ENCODE measurements at regions not wholly inside any gene's neighbourhood (a gene's known extent, or its start where the extent isn't known, plus 50 kb on each side); places are given as distances from the start of the nearest gene placed in this dataset.

GRCh38 chr2:172229125-172229524 is 126.4 kb upstream of the DLX2 start:
- in situ Hi-C loops (cut with HindIII; ENCODE audit: low sequenced_read_pairs) = no loop called here

DNA sequence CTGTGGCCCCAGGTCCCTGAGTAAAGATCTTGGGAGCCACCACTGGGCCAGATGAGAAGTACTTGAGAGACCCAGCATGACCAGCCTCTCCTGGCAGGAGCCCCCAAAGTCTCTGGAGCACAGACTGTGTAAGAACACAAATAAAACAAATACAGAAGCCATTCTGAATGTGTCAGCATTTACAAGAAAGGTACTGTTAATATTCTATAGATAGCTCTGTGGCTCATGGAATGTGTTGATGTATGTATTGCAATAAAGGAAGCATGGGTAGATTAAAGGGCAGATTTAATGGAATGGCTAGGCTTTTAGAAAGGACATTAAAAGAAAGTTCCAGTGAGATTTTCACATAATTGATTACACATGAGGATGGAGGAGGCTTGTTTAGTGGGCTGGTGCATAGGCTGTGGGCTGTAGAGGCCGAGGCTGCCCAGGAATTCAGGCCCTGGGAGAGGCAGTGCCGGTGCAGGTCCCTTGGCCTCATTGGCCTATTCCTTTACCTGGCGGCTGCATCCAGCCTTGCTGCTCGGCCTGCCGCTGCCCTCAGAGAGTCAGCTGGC is 127.7 kb upstream of the DLX2 start:
- in situ Hi-C loops (cut with HindIII; ENCODE audit: low sequenced_read_pairs) = no loop called here

- in situ Hi-C loops (cut with HindIII; ENCODE audit: low sequenced_read_pairs) = no loop called here
Observed at GRCh38 chr2:172230889-172231401, 128.2 kb upstream of the DLX2 start.

DNA sequence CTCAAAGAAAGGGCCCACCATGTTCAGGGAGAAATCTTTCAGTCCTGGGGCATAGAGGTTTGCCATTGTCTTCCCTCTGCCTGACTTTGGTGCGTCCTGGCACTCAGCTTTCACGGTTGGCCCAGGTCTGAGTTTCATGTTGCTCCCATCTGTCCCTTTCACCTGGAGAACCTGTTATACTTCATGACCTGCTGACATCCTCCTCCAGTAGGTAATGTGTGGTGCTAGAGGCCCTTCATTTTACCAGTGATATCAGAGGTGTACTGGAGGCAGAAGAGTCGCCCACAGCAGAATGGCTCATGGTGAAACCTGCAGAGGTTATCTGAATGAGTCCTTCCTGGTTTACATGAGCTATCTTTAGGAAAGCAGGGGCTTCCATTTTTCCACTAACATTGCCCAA is 128.8 kb upstream of the DLX2 start:
- in situ Hi-C loops (cut with HindIII; ENCODE audit: low sequenced_read_pairs) = no loop called here

- in situ Hi-C loops (cut with HindIII; ENCODE audit: low sequenced_read_pairs) = no loop called here
Observed at GRCh38 chr2:172232708-172233396, 130.2 kb upstream of the DLX2 start.

DNA sequence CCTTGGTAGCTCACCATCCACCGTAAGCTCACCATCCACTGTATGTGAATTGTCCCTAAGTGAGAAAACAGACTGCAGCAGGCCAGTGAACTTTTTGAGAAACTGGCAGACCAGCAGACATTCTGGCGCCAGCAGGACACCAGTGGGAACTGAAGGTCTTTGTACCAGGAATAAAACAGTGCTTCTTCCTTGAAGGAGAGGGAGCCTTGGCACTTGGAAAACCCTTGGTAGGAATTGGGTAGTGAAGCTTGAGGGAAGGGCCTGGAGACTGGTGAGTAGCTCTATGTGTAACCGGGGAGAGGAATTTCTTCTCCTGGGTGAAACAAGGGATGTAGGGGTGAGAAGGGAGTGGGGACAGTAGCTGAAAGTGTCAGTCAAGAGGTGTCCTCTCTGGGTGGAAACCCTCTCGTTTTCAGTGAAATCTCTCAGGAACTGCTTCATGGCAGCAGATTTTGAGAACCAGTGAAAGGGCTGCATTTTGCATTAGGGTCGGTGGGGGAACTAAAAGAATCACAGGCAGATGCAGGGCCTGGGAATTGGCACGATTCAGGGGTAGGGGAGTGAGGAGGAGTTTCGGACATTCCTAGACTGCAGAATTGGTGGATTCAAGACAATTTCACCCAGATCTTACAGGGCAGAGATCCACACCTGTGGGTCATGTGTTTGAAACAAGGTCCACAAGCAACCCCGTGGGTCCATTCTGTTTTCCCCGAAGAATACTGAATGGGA is 131.5 kb upstream of the DLX2 start:
- in situ Hi-C loops (cut with HindIII; ENCODE audit: low sequenced_read_pairs) = no loop called here

DNA sequence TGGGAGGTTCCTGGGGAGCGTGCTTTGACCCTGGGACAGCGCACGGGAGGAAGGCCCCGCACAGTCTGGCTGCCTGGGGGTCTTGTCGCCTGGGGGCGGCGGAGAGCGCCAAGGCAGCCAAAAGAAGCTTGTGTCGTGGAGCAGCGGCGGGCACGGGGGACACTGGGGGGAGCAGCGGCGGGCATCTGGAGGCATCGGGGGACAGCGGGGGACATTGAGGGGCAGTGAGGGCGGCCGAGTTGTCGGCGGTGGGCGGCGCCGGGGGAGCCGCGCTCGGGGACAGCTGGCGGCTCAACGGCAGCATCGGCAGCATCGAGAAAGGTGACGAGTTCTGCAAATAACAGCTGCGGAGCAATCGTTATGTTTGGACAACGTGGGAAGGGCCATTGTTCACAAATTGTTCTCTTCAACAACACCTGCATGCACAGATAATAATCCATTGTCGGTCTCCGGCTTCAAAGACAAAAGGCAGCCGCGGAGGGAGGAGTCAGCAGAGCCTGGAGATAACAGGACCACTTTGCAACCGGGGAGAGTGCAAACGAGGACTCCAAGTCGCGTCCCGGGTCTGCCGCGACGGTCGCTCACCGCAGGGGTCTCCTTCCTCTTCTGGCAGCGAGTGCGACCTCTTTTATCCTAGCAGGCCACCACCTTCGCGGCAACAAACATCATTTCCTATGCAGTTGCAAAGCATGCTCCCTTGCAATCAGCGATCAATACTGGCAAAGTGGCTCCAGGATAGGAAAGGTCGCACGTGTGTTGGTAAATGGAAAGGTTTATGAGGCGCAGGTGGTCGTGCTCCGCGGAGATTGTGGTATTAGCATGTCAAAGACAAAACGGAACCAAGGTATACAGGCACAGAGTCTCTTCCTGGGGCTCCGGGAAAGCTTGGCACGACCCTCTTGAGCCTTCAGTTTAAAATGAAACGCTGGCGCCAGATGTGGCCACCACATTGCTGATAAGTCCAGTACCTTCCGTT is 132.3 kb upstream of the DLX2 start:
- in situ Hi-C loops (cut with HindIII; ENCODE audit: low sequenced_read_pairs) = no loop called here

DNA sequence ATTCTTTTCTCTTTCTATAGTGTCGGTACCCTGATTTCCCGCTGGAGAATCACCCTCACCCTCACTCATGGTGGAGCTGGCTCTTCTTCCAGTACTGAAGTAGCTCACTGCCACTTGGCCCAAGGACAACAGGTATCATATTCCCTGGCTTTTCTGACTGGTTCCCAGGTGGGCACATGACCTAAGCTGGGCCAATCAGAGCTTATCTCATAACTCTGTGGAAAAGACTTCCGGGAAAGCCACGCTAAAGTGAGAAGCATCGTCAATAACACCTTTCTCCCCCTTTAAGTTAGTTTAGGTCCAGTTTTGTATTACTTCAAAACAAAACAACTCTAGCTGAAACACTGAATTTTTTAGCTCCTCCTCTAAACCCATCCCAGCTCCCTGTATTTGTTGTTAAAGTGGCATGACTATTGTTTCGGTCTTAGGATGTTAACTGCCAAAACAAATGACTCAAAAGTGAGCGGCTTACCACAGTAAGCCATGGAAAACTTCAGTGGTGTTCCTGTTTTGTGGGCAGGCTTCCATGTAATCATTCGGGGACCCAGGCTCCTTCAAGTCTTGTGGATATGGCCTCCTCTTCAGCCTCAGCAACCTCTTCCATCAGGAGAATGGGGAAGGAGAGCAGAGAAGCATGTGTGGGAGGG is 137.4 kb upstream of the DLX2 start:
- in situ Hi-C loops (cut with HindIII; ENCODE audit: low sequenced_read_pairs) = no loop called here

DNA sequence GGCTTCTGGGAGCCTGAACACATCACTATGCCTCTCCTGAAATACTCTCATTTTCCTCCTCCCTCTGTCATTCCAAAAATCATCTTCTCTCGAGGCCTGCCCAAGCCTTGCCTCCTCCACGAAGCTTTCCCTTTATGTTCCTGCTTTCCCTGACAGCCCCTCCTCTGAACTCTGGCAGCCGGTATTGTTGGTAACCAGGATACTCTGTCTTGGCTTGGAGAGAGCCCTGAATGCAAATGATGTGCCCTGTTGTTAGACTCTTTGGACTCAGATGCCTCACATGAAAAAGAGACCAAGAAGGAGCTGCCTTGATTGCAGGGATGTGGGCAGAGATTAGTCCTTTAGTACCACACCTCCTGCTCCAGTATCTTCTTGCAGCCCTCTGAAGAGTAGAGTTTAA is 138.5 kb upstream of the DLX2 start:
- in situ Hi-C loops (cut with HindIII; ENCODE audit: low sequenced_read_pairs) = no loop called here

GRCh38 chr2:172242471-172242870 is 139.8 kb upstream of the DLX2 start:
- in situ Hi-C loops (cut with HindIII; ENCODE audit: low sequenced_read_pairs) = no loop called here

GRCh38 chr2:172242961-172243360 is 140.3 kb upstream of the DLX2 start:
- in situ Hi-C loops (cut with HindIII; ENCODE audit: low sequenced_read_pairs) = no loop called here

GRCh38 chr2:172244419-172245130 is 141.9 kb upstream of the DLX2 start:
- in situ Hi-C loops (cut with HindIII; ENCODE audit: low sequenced_read_pairs) = no loop called here

DNA sequence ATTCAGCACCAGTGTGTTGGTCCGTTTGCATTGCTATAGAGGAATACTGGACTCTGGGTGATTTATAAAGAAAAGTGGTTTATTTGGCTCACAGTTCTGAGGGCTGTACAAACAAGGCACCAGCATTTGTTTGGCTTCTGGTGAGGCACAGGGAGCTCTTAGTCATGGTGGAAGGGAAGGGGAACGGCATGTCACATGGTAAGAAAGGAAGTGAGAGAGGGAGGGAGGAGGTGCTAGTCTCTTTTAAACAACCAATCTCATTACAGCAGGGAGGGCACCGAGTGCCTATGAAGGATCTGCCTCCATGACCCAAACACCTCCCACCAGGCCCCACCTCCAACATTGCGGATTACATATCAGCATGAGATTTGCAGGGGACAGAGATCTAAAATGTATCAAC is 143.9 kb upstream of the DLX2 start:
- in situ Hi-C loops (cut with HindIII; ENCODE audit: low sequenced_read_pairs) = no loop called here

- in situ Hi-C loops (cut with HindIII; ENCODE audit: low sequenced_read_pairs) = no loop called here
Observed at GRCh38 chr2:172247203-172247602, 144.5 kb upstream of the DLX2 start.

GRCh38 chr2:172248381-172248780 is 145.7 kb upstream of the DLX2 start:
- in situ Hi-C loops (cut with HindIII; ENCODE audit: low sequenced_read_pairs) = no loop called here

DNA sequence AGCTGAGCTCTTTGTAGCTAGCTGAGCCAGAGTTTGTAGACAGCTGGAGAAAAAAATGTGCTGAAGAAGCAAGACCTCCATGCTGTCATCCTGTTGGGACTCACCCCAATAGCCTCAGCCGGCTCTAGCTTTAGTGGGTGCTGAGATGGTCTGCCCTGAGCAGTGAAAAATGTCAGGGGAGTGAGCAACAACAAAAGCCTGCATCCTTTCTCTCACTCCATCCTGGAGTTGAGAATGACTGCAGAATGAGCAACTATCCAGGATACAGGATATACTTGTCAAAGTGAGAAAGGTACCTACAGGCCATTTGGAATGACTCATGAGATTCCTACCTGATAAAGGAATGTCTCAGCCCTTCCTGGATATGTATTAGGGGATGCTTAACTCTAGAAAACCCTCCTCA is 146.1 kb upstream of the DLX2 start:
- in situ Hi-C loops (cut with HindIII; ENCODE audit: low sequenced_read_pairs) = no loop called here

GRCh38 chr2:172249334-172249733 is 146.6 kb upstream of the DLX2 start:
- in situ Hi-C loops (cut with HindIII; ENCODE audit: low sequenced_read_pairs) = no loop called here

- in situ Hi-C loops (cut with HindIII; ENCODE audit: low sequenced_read_pairs) = no loop called here
Observed at GRCh38 chr2:172249986-172250385, 147.3 kb upstream of the DLX2 start.

DNA sequence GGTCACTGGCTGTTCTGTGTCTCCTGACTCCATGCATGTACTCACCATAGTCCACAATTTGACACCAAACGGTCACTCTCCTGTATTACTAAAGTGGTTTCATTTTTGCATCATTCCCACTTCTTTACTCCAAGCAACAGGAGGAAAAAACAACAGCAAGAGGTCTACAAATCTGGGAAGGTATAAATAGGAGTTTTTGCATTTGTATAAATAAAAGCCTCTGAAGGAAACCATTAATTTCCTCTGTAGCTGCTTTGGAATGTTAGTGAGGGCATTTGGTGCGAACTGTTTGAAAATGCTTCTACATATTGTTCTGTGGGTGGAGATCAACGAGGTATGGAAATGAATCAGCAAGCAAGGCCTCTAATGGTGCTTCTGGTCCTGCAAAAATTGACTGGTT is 148.5 kb upstream of the DLX2 start:
- in situ Hi-C loops (cut with HindIII; ENCODE audit: low sequenced_read_pairs) = no loop called here

DNA sequence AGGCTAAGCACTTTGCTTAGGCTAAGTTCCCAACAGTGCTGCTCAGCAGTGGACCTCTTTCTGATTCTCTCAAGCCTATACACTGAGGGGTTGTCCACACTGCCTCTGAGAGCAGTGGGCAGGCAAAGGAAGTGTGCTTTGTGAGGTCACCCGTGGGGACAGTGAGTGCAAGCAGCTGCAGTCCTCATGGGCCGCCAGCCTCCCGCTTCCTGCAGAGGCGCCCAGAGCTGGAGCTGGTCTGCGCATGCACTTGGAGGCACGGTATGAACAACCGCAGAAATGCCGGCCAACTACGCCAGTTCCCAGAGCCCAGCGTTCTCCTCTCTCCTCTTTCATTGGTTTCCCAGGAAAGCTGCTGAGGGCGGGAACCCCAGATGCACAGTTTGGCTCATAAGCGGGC is 149.5 kb upstream of the DLX2 start:
- in situ Hi-C loops (cut with HindIII; ENCODE audit: low sequenced_read_pairs) = no loop called here

Data from endothelial cell of hepatic sinusoid (primary cell).